ENCODE measurements at regions not wholly inside any gene's neighbourhood (a gene's known extent, or its start where the extent isn't known, plus 50 kb on each side); places are given as distances from the start of the nearest gene placed in this dataset.
A peak's percentile ranks its signal among the peaks of the same experiment; 100 is the strongest.

- POLR2A ChIA-PET = no interaction called here
- no peaks in the 10 kb centered on the region for H3K9me3 ChIP-seq (ENCODE audit: control insufficient read depth, insufficient read depth, low read depth, low read length)
- H3K4me3 ChIP-seq (ENCODE audit: low read depth, low read length) = no peak overlapping the region
- CTCF ChIA-PET = no interaction called here
- H3K27ac ChIP-seq (ENCODE audit: extremely low read depth, low read depth, low read length) = no peak overlapping the region
- TF ChIP-seq ZNF146 (tag by site-specific recombination; IDR thresholded peaks at IDR 0.05) (no peak), ZNF530 (tag by site-specific recombination; IDR thresholded peaks at IDR 0.05; ENCODE audit: low read depth) (no peak), ZBTB1 (tag by site-specific recombination; IDR thresholded peaks at IDR 0.05) (no peak), ZNF404 (tag by site-specific recombination; IDR thresholded peaks at IDR 0.05) (no peak), ZNF280C (tag by site-specific recombination; IDR thresholded peaks at IDR 0.05) (no peak), ZNF214 (tag by site-specific recombination; IDR thresholded peaks at IDR 0.05; ENCODE audit: borderline replicate concordance) (no peak), MZF1 (tag by site-specific recombination; IDR thresholded peaks at IDR 0.05; ENCODE audit: borderline replicate concordance) (no peak)
- no peaks in the 10 kb centered on the region for H3K4me1 ChIP-seq (ENCODE audit: control insufficient read depth, insufficient read depth, low read length)
- no peaks in the 10 kb centered on the region for H3K36me3 ChIP-seq (ENCODE audit: control insufficient read depth in 2 of 2, insufficient read depth in 1 of 2, low read length in 2 of 2)
Observed at GRCh38 chr3:24709956-24710355, 215.3 kb upstream of the THRB start.

- no peaks in the 10 kb centered on the region for H3K4me1 ChIP-seq (ENCODE audit: control insufficient read depth, insufficient read depth, low read length)
- H3K9me3 ChIP-seq (ENCODE audit: control insufficient read depth, insufficient read depth, low read depth, low read length) = no peaks in the 10 kb centered on the region
- H3K36me3 ChIP-seq (ENCODE audit: control insufficient read depth in 2 of 2, insufficient read depth in 1 of 2, low read length in 2 of 2) = no peaks in the 10 kb centered on the region
- ChIA-PET POLR2A (no interaction called here), CTCF (no interaction called here)
- H3K27ac ChIP-seq (ENCODE audit: extremely low read depth, low read depth, low read length) = no peak overlapping the region
- no peak overlapping the region for H3K4me3 ChIP-seq (ENCODE audit: low read depth, low read length)
- no peak for TF ChIP-seq ZNF580 (tag by site-specific recombination; IDR thresholded peaks at IDR 0.05)
- TF ChIP-seq ZIC2 (tag by site-specific recombination; IDR thresholded peaks at IDR 0.05) = 0 out of 2 replicates have a peak, but pooled peaks have one; percentile 21
- TF ChIP-seq ZNF548 (tag by site-specific recombination; IDR thresholded peaks at IDR 0.05) = no peak
Observed at GRCh38 chr3:24713516-24713915, 218.9 kb upstream of the THRB start.

DNA sequence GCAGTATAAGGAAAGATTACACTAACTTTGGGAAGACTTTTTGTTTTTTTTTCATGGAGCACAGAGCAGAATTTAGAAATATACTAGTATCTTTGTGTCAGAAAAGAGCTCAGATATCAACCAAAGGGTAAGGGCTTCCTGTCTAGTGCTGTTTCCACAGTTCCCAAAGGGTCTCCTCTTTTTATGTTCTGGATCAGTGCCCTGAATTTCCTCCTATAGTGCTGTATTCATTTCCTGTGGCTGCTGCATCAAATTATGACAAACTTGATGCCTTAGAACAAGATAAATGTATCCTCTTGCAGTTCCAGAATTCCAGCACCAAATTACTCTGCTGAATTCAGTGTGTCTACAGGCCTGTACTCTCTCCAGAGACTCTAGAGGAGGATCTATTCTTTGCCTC is 219.8 kb upstream of the THRB start:
- Histone ChIP-seq H3K27ac (ENCODE audit: extremely low read depth, low read depth, low read length) (no peak overlapping the region), H3K36me3 (ENCODE audit: control insufficient read depth in 2 of 2, insufficient read depth in 1 of 2, low read length in 2 of 2) (no peaks in the 10 kb centered on the region), H3K4me1 (ENCODE audit: control insufficient read depth, insufficient read depth, low read length) (no peaks in the 10 kb centered on the region), H3K9me3 (ENCODE audit: control insufficient read depth, insufficient read depth, low read depth, low read length) (no peaks in the 10 kb centered on the region), H3K4me3 (ENCODE audit: low read depth, low read length) (no peak overlapping the region)
- ChIA-PET POLR2A (no interaction called here), CTCF (no interaction called here)
- TF ChIP-seq ZNF596 (tag by site-specific recombination; IDR thresholded peaks at IDR 0.05) (no peak), ZNF202 (tag by site-specific recombination; IDR thresholded peaks at IDR 0.05; ENCODE audit: borderline replicate concordance) (no peak), ZNF324 (tag by site-specific recombination; IDR thresholded peaks at IDR 0.05) (no peak), ZNF837 (tag by site-specific recombination; IDR thresholded peaks at IDR 0.05) (no peak), ZNF341 (tag by site-specific recombination; IDR thresholded peaks at IDR 0.05; ENCODE audit: low read depth) (no peak), ZNF274 (IDR thresholded peaks at IDR 0.05; ENCODE audit: low read length) (no peak), ZNF274 (tag by site-specific recombination; IDR thresholded peaks at IDR 0.05; ENCODE audit: borderline replicate concordance) (no peak), ZNF140 (tag by site-specific recombination; IDR thresholded peaks at IDR 0.05) (no peak), ZNF248 (tag by site-specific recombination; IDR thresholded peaks at IDR 0.05) (no peak), PATZ1 (tag by site-specific recombination; IDR thresholded peaks at IDR 0.05) (no peak), ZNF19 (tag by site-specific recombination; IDR thresholded peaks at IDR 0.05; ENCODE audit: low read depth) (no peak), ZNF768 (tag by site-specific recombination; IDR thresholded peaks at IDR 0.05) (no peak), INSM2 (tag by site-specific recombination; IDR thresholded peaks at IDR 0.05) (no peak), ZNF791 (tag by site-specific recombination; IDR thresholded peaks at IDR 0.05) (no peak), PRDM1 (tag by site-specific recombination; IDR thresholded peaks at IDR 0.05) (no peak), ELK4 (IDR thresholded peaks at IDR 0.05; ENCODE audit: borderline replicate concordance, low read depth, low read length) (no peak), BCL11A (tag by site-specific recombination; IDR thresholded peaks at IDR 0.05; ENCODE audit: low read depth) (no peak)

Measured in HEK293 (cell line).